AG09319 (cell line): ENCODE measurements at regions not wholly inside any gene's neighbourhood (a gene's known extent, or its start where the extent isn't known, plus 50 kb on each side); places are given as distances from the start of the nearest gene placed in this dataset.
A peak's percentile ranks its signal among the peaks of the same experiment; 100 is the strongest.
"Not testable (repeated sequence)": the region's sequence is repeated elsewhere in the genome, so short reads cannot be mapped to it uniquely, and the experiment has no call there.

Experiments
- DNase-seq: peaks from one replicate; pipeline ENCODE4 v3.0.0-alpha.2; 2010; ENCODE audit warnings: low read depth; ENCODE audit errors: extremely low read depth
- CTCF ChIP-seq: IDR thresholded peaks from 2 replicates; pipeline ENCODE4 v1.5.1; 2011; ENCODE audit warnings: low read depth, mild to moderate bottlenecking, inconsistent platforms, low read length, moderate library complexity

DNA sequence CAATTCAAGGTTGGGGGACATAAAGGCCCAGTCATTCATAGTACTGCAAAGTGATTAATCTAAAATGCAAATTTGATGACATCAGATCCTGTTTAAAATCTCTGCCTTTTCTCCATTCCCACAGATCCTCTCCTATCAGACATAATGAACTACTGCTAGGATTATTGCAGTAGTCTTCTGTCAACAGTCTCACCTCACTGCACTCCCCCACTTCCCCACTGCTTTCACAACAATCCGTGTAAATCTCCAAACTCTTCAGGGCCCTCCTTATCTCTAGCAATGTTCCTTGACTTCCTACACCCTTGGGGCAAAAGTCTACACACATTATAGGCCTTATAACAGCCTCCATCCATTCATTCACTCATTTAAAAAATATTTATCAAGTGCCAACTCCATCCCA, 112.4 kb downstream of the KBTBD2 start:
- TF ChIP-seq CTCF, result no peak
- DNase-seq, result no peak

DNA sequence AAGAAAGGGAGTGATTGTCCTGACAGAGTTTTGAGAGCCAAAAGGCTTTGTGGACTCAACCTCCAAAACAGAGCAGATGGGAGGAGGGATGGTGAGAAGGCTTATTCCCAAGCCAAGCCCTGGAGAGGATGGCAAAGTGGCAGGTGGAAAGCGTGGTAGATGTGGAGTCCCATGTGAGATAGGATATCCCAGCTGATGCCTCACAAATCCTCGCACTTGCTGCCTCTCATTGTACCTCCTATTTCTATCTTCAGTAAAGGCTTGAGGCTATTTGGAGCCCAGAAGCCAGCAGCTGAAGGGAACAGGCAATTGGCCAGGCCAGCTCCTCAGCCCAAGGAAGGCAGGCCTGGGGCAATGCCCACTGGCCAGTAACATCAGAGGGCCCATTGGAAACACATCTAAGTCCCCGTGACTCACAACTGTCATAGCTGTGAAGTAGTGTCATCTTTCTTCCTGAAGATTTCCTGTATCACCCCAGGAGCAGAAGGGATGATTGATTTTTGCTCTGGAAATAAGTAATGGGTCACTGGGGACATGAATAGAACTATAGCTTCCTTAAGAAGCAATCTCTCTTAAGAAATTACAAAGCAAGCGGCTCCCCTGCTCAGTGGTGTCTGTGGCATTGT, 114.4 kb downstream of the KBTBD2 start:
- not testable (repeated sequence) for DNase-seq

DNA sequence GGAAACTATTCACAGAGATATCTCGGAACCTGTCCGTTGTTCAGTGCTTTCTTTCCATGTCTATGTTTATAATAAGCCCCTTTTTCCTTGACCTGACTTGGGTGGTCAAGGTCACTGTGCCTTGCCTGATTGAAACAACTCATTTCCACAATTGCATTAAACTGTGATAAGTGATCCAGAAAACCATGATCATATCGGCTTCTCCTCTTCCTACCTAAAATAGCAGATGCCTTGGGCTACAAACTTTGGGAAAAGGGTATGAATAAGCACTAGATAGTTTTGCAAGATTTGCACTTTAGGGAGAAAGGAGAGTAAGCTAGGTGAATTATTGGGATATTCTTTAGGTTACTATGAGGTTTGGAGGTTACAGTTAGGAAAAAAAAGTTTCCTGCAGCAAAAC, 115.2 kb downstream of the KBTBD2 start:
- DNase-seq, result not testable (repeated sequence)

DNA sequence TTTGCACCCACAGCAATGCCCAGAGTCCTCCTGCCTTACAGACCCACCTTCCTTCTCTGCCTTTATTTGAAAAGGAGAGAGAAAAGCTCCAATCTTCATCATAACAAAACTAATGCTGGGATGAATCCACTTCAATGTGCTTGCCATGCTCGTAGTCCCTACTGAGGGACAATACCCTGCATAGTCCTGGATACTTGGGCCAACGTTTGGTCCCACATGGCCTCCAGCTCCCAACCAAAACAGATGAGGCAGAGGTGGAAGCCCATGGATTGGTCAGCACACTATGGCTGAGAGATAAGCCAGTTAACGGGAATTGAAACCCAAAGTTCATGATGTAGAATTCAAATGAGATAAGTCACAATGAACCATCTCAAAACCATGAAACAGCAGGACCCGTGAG, 115.8 kb downstream of the KBTBD2 start:
- DNase-seq, result not testable (repeated sequence)

- TF ChIP-seq CTCF, result no peak
- DNase-seq, result no peak
These were observed 117.0 kb downstream of the KBTBD2 start for GRCh38 chr7:32774541-32774951.

DNA sequence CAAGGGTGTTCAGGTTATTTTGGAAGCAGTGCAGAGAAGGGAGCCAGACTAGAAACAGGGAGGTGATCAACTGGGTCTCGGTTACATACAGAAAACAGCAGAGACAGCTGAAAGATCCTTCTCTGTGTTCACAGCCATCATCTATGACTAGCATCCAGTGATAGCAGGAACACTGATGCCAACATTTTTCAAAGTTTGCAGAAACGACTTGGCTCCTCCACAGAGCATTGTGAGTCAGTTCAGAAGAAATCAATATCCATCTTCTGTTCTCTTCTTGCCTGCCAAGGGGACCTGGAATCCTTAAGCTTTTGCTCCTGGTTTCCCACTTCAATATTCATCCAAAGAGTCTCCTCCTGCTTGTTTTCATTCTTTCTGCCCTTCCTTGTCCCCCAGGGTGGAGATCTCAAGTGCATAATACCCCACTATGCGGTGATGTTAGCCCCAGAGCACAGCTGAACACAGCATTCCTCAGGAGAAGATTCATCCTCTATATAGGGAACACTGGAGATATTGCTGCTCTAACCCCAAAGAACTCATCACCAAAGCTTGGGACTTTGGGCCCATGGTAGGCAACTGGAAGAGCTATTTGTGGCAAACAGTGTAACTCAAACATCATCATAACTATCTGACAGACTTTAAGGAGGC, 122.6 kb downstream of the KBTBD2 start:
- not testable (repeated sequence) for DNase-seq

- not testable (repeated sequence) for DNase-seq
These were observed 123.2 kb downstream of the KBTBD2 start for GRCh38 chr7:32768338-32768737.

DNA sequence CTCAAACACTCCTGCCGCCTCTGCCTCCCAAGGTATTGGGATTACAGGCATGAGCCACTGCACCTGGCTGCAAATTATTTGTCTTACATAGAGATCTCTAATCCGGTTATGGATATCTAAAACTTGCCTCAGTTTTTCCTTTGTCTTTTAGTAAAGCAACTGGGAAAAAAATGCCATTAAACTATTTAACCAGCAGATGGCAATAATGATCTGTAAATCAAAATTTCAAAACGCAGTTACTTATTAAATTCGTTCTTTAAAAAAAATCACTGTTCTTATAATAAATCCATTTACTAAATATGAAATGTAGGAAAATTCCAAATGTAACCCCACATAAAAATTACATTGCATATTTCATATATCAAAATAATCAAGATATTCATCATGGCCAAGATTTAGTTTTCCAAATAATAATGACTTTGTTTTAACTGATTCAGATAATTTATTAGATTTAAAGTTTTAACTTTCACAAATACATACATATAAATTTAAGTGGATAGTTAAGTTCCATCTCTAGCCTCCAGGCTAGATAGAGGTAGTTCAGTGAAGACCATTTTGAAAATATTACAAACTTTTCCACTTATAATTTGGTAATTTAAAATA, 125.8 kb downstream of the KBTBD2 start:
- not testable (repeated sequence) for DNase-seq
- peak; percentile 17 for TF ChIP-seq CTCF

DNA sequence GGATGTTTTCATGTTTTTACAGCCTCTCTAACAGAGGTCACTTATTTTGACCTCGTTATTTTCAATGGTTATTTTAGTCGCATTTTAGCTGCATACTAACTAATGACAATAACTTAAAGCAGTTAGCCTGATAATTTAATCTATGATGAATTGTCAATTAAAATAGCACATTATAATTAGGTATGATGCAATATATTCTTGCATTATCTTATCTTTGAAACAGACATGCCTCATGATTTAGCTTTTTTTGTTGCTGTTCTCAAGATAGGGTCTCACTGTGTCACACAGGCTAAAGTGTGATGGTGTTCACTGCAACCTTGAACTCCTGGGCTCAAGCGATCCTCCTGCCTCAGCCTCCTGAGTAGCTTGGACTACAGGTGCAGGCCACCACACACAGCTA, 126.4 kb downstream of the KBTBD2 start:
- DNase-seq, result no peak
- no peak for TF ChIP-seq CTCF

GRCh38 chr7:32762925-32763293, 128.7 kb downstream of the KBTBD2 start:
- TF ChIP-seq CTCF, result no peak
- DNase-seq, result no peak

DNA sequence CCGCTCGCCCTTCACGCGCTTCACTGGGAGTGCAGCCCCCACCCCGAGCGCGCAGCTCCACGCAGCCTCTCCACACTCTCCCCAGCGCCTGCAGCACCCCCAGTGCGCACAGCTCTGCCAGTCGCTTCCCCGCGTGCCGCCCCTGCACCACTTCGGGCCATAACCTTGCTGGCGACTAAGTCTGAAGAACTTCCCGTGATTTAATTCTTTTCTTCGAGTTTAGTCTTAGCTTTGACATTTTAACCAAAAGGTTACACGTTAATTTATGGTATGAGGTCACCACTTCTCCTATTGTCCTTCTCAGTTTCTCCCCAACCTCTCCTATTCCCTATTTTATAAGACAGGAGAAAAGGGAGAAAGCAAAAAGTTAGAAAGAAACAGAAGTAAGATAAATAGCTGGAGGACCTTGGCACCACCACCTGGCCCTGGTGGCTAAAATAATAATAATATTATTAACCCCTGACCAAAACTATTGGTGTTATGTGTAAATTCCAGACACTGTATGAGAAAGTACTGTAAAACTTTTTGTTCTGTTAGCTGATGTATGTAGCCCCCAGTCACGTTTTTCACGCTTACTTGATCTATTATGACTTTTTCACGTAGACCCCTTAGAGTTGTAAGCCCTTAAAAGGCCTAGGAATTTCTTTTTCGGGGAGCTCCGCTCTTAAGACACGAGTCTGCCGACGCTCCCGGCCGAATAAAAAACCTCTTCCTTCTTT, 129.2 kb downstream of the KBTBD2 start:
- not testable (repeated sequence) for DNase-seq
